Right atrium auricular region (tissue), 2 donors: ENCODE measurements at regions not wholly inside any gene's neighbourhood (a gene's known extent, or its start where the extent isn't known, plus 50 kb on each side); places are given as distances from the start of the nearest gene placed in this dataset.

Experiments used
- DNase-seq: peaks from one replicate; pipeline ENCODE4 v3.0.0-alpha.2; 2019; ENCODE audit warnings: low spot score
- H3K27ac ChIP-seq, 2 donors: fragments of 200-600 bp; sonication (generic); 1 replicate in 1 of 2; 2 replicates in 1 of 2; pipeline ENCODE4 v1.5.1; 2016 to 2019
- H3K27me3 ChIP-seq, 2 donors: fragments of 200-600 bp; sonication (generic); one replicate each; pipeline versions ENCODE4 v1.5.1 to v1.6.0; 2017 to 2019
- H3K36me3 ChIP-seq: fragments of 200-600 bp; sonication (generic); one replicate; pipeline ENCODE4 v1.5.1; 2016
- H3K4me1 ChIP-seq, 2 donors: fragments of 200-600 bp; sonication (generic); one replicate each; pipeline versions ENCODE4 v1.5.1 to v1.6.0; 2017 to 2019
- H3K4me3 ChIP-seq, 2 donors: fragments of 200-600 bp; sonication (generic); 1 replicate in 1 of 2; 2 replicates in 1 of 2; pipeline ENCODE4 v1.5.1; 2017 to 2019; ENCODE audit warnings: mild to moderate bottlenecking in 1 of 2, moderate library complexity in 1 of 2
- H3K9me3 ChIP-seq, 2 donors: fragments of 200-600 bp; sonication (generic); one replicate each; pipeline ENCODE4 v1.5.1; 2019
- CTCF ChIP-seq, 2 donors: fragments of 200-600 bp; sonication (generic); IDR thresholded peaks; one replicate each; pipeline ENCODE4 v1.5.1; 2019; ENCODE audit warnings: antibody characterized with exemption in 2 of 2

- no peak overlapping the region for H3K4me3 ChIP-seq
- H3K36me3 ChIP-seq, result no peaks in the 10 kb centered on the region
- H3K4me1 ChIP-seq, result no peaks in the 10 kb centered on the region
- no peak overlapping the region for H3K27ac ChIP-seq
- TF ChIP-seq CTCF (IDR thresholded peaks at IDR 0.05), result no peak
- H3K9me3 ChIP-seq, result peaks cover 0 to 14% of the 10 kb centered on the region in 2 donors
- DNase-seq, result no peak
- H3K27me3 ChIP-seq, result no peaks in the 10 kb centered on the region
Measured at GRCh38 chrX:127782904-127783303, 269.3 kb downstream of the ACTRT1 start.

- Histone ChIP-seq H3K4me3 (no peak overlapping the region), H3K36me3 (no peaks in the 10 kb centered on the region), H3K9me3 (no peaks in the 10 kb centered on the region), H3K27me3 (no peaks in the 10 kb centered on the region), H3K4me1 (no peaks in the 10 kb centered on the region), H3K27ac (no peak overlapping the region)
- TF ChIP-seq CTCF (IDR thresholded peaks at IDR 0.05), result no peak
- no peak for DNase-seq
Measured at GRCh38 chrX:127764674-127765073, 287.5 kb downstream of the ACTRT1 start.

GRCh38 chrX:127762663-127763062, 289.5 kb downstream of the ACTRT1 start:
- Histone ChIP-seq H3K27ac (no peak overlapping the region), H3K36me3 (no peaks in the 10 kb centered on the region), H3K4me3 (no peak overlapping the region), H3K9me3 (no peaks in the 10 kb centered on the region), H3K27me3 (no peaks in the 10 kb centered on the region), H3K4me1 (no peaks in the 10 kb centered on the region)
- DNase-seq, result no peak
- TF ChIP-seq CTCF (IDR thresholded peaks at IDR 0.05), result no peak

GRCh38 chrX:127732709-127733108, 319.5 kb downstream of the ACTRT1 start:
- Histone ChIP-seq H3K27ac (no peak overlapping the region), H3K4me3 (no peak overlapping the region), H3K4me1 (no peaks in the 10 kb centered on the region), H3K36me3 (no peaks in the 10 kb centered on the region), H3K9me3 (no peaks in the 10 kb centered on the region), H3K27me3 (no peaks in the 10 kb centered on the region)
- DNase-seq, result no peak
- no peak for TF ChIP-seq CTCF (IDR thresholded peaks at IDR 0.05)

GRCh38 chrX:127726227-127726626, 326.0 kb downstream of the ACTRT1 start:
- no peak overlapping the region for H3K27ac ChIP-seq
- no peaks in the 10 kb centered on the region for H3K4me1 ChIP-seq
- no peak for DNase-seq
- TF ChIP-seq CTCF (IDR thresholded peaks at IDR 0.05), result no peak
- no peaks in the 10 kb centered on the region for H3K36me3 ChIP-seq
- no peaks in the 10 kb centered on the region for H3K9me3 ChIP-seq
- H3K27me3 ChIP-seq, result no peaks in the 10 kb centered on the region
- H3K4me3 ChIP-seq, result no peak overlapping the region

- H3K9me3 ChIP-seq, result no peaks in the 10 kb centered on the region
- H3K4me3 ChIP-seq, result no peak overlapping the region
- H3K4me1 ChIP-seq, result no peaks in the 10 kb centered on the region
- TF ChIP-seq CTCF (IDR thresholded peaks at IDR 0.05), result no peak
- no peak overlapping the region for H3K27ac ChIP-seq
- no peaks in the 10 kb centered on the region for H3K36me3 ChIP-seq
- no peaks in the 10 kb centered on the region for H3K27me3 ChIP-seq
- no peak for DNase-seq
Measured at GRCh38 chrX:127708155-127708554, 344.0 kb downstream of the ACTRT1 start.
